ENCODE measurements at regions not wholly inside any gene's neighbourhood (a gene's known extent, or its start where the extent isn't known, plus 50 kb on each side); places are given as distances from the start of the nearest gene placed in this dataset.

DNA sequence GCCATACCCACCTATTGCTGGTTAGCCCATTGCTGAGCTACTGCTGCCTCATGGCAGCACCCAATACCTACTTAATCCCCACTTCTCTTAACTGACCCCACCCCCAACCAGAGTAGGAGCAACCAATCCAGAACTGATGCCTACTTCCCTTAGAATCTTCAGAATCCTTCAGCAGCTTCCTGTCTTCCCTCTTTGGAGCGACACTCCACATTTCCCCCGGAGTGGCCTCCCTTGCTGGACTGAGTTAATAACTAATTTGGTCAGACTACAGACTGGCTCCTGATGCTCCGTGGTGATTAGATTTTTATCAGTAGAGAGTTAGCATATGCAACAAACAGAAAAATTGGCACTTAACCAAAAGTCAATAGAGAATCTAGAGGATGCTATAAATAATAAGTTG, 51.2 kb upstream of the UBR2 start:
- no peak for TF ChIP-seq SNAI2 (CRISPR knock-in tag; IDR thresholded peaks at IDR 0.05)
- TF ChIP-seq, protein P1, sequence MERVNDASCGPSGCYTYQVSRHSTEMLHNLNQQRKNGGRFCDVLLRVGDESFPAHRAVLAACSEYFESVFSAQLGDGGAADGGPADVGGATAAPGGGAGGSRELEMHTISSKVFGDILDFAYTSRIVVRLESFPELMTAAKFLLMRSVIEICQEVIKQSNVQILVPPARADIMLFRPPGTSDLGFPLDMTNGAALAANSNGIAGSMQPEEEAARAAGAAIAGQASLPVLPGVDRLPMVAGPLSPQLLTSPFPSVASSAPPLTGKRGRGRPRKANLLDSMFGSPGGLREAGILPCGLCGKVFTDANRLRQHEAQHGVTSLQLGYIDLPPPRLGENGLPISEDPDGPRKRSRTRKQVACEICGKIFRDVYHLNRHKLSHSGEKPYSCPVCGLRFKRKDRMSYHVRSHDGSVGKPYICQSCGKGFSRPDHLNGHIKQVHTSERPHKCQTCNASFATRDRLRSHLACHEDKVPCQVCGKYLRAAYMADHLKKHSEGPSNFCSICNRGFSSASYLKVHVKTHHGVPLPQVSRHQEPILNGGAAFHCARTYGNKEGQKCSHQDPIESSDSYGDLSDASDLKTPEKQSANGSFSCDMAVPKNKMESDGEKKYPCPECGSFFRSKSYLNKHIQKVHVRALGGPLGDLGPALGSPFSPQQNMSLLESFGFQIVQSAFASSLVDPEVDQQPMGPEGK (CRISPR knock-in tag; IDR thresholded peaks at IDR 0.05; ENCODE audit: borderline replicate concordance), result no peak
- no peak for TF ChIP-seq ZNF70 (CRISPR knock-in tag; IDR thresholded peaks at IDR 0.05)
- no peak for TF ChIP-seq TOX (CRISPR knock-in tag; IDR thresholded peaks at IDR 0.05; ENCODE audit: borderline replicate concordance)
- no peak for TF ChIP-seq ZNF565 (CRISPR knock-in tag; conservative IDR thresholded peaks at IDR 0.05; ENCODE audit: low read depth)
- no peak for TF ChIP-seq ARNTL (CRISPR knock-in tag; IDR thresholded peaks at IDR 0.05; ENCODE audit: borderline replicate concordance, low read depth)
- TF ChIP-seq ZFP30 (CRISPR knock-in tag; IDR thresholded peaks at IDR 0.05), result no peak
- peak; percentile 74 for ATAC-seq

DNA sequence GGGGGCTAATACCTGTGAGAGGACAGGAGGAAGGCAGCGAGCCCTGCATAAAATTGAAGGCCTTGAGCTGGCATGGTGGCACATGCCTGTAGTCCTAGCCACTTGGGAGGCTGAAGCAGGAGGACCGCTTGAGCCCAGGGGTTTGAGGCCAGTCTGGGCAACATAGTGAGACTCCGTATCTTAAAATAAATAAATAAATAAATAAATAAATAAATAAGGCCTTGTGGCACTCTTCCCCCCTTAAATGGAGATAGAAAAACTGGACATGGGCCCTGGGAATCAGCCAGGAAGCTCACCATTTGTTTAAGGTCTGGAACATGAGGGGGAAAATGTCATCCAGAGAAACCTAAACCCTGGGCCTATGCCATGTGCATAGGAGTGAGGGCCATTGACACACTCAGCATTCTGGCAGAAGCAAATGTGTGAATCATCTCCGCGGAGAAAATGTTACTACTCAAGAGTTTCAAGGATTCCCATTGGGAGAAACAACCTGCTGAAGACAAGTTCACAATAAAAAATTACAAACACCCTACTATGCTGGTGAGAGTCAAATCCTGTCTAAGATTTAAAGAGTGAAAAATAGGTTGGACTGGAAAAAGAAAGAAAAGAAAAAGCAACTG, 51.9 kb upstream of the UBR2 start:
- ATAC-seq, result peak; percentile 46
- TF ChIP-seq ZNF70 (CRISPR knock-in tag; IDR thresholded peaks at IDR 0.05), result no peak

DNA sequence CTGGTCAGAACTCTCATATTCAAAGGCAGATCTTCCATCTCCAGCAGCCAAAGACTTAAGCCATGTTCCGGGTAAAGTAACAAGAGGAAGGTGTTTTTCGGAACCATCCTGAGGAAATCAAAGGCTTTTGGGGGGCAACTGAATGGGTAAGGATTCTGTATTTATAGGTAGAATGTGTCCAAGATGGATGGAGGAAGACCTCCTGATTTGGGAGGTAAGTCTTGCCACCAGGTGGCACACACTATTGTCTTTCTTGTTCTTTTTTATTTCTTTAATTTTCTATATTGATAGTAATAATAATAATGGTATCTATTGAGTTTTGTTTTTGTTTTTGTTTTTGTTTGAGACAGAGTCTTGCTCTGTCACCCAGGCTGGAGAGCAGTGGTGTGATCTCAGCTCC, 53.0 kb upstream of the UBR2 start:
- TF ChIP-seq RARB (CRISPR knock-in tag; IDR thresholded peaks at IDR 0.05), result no peak
- no peak for TF ChIP-seq TOX (CRISPR knock-in tag; IDR thresholded peaks at IDR 0.05; ENCODE audit: borderline replicate concordance)
- TF ChIP-seq OSR1 (CRISPR knock-in tag; IDR thresholded peaks at IDR 0.05), result no peak
- TF ChIP-seq ZNF70 (CRISPR knock-in tag; IDR thresholded peaks at IDR 0.05), result no peak
- TF ChIP-seq, protein P2, sequence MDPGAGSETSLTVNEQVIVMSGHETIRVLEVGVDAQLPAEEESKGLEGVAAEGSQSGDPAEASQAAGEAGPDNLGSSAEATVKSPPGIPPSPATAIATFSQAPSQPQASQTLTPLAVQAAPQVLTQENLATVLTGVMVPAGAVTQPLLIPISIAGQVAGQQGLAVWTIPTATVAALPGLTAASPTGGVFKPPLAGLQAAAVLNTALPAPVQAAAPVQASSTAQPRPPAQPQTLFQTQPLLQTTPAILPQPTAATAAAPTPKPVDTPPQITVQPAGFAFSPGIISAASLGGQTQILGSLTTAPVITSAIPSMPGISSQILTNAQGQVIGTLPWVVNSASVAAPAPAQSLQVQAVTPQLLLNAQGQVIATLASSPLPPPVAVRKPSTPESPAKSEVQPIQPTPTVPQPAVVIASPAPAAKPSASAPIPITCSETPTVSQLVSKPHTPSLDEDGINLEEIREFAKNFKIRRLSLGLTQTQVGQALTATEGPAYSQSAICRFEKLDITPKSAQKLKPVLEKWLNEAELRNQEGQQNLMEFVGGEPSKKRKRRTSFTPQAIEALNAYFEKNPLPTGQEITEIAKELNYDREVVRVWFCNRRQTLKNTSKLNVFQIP (CRISPR knock-in tag; IDR thresholded peaks at IDR 0.05; ENCODE audit: borderline replicate concordance, low read depth), result no peak
- no peak for TF ChIP-seq ISL1 (CRISPR knock-in tag; IDR thresholded peaks at IDR 0.05)
- TF ChIP-seq GLIS3 (CRISPR knock-in tag; IDR thresholded peaks at IDR 0.05), result no peak
- TF ChIP-seq, protein P3, sequence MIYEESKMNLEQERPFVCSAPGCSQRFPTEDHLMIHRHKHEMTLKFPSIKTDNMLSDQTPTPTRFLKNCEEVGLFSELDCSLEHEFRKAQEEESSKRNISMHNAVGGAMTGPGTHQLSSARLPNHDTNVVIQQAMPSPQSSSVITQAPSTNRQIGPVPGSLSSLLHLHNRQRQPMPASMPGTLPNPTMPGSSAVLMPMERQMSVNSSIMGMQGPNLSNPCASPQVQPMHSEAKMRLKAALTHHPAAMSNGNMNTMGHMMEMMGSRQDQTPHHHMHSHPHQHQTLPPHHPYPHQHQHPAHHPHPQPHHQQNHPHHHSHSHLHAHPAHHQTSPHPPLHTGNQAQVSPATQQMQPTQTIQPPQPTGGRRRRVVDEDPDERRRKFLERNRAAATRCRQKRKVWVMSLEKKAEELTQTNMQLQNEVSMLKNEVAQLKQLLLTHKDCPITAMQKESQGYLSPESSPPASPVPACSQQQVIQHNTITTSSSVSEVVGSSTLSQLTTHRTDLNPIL (CRISPR knock-in tag; IDR thresholded peaks at IDR 0.05; ENCODE audit: low read depth), result no peak
- TF ChIP-seq, protein P1 (CRISPR knock-in tag; IDR thresholded peaks at IDR 0.05; ENCODE audit: borderline replicate concordance), result no peak
- TF ChIP-seq, protein P4, sequence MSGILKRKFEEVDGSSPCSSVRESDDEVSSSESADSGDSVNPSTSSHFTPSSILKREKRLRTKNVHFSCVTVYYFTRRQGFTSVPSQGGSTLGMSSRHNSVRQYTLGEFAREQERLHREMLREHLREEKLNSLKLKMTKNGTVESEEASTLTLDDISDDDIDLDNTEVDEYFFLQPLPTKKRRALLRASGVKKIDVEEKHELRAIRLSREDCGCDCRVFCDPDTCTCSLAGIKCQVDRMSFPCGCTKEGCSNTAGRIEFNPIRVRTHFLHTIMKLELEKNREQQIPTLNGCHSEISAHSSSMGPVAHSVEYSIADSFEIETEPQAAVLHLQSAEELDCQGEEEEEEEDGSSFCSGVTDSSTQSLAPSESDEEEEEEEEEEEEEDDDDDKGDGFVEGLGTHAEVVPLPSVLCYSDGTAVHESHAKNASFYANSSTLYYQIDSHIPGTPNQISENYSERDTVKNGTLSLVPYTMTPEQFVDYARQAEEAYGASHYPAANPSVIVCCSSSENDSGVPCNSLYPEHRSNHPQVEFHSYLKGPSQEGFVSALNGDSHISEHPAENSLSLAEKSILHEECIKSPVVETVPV (CRISPR knock-in tag; IDR thresholded peaks at IDR 0.05), result no peak

DNA sequence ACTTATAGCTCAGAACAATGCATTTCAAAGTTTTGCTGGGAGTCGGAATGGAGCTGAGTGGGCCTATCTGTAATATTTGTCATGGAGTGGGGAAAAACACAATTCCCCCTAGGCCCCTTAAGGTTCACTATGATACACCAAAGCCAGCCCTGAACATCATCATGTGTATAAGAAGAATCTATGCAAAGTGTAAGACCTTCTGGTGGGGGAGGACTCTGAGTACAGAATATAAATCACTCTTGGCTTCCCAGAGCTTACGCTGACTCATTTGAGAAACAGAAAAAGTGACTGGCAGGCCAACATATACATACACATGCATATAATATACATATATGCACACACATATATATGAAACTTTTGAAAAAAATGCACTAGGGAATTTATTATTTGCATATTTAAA, 54.1 kb upstream of the UBR2 start:
- no peak for TF ChIP-seq RARB (CRISPR knock-in tag; IDR thresholded peaks at IDR 0.05)
- TF ChIP-seq, protein P2 (CRISPR knock-in tag; IDR thresholded peaks at IDR 0.05; ENCODE audit: borderline replicate concordance, low read depth), result no peak
- TF ChIP-seq OSR1 (CRISPR knock-in tag; IDR thresholded peaks at IDR 0.05), result no peak
- TF ChIP-seq, protein P5, sequence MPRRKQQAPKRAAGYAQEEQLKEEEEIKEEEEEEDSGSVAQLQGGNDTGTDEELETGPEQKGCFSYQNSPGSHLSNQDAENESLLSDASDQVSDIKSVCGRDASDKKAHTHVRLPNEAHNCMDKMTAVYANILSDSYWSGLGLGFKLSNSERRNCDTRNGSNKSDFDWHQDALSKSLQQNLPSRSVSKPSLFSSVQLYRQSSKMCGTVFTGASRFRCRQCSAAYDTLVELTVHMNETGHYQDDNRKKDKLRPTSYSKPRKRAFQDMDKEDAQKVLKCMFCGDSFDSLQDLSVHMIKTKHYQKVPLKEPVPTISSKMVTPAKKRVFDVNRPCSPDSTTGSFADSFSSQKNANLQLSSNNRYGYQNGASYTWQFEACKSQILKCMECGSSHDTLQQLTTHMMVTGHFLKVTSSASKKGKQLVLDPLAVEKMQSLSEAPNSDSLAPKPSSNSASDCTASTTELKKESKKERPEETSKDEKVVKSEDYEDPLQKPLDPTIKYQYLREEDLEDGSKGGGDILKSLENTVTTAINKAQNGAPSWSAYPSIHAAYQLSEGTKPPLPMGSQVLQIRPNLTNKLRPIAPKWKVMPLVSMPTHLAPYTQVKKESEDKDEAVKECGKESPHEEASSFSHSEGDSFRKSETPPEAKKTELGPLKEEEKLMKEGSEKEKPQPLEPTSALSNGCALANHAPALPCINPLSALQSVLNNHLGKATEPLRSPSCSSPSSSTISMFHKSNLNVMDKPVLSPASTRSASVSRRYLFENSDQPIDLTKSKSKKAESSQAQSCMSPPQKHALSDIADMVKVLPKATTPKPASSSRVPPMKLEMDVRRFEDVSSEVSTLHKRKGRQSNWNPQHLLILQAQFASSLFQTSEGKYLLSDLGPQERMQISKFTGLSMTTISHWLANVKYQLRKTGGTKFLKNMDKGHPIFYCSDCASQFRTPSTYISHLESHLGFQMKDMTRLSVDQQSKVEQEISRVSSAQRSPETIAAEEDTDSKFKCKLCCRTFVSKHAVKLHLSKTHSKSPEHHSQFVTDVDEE (CRISPR knock-in tag; IDR thresholded peaks at IDR 0.05), result no peak
- TF ChIP-seq ZNF70 (CRISPR knock-in tag; IDR thresholded peaks at IDR 0.05), result no peak
- TF ChIP-seq TCF4 (CRISPR knock-in tag; IDR thresholded peaks at IDR 0.05; ENCODE audit: borderline replicate concordance), result no peak
- TF ChIP-seq, protein P1 (CRISPR knock-in tag; IDR thresholded peaks at IDR 0.05; ENCODE audit: borderline replicate concordance), result no peak
- no peak for TF ChIP-seq ESRRG (CRISPR knock-in tag; IDR thresholded peaks at IDR 0.05)
- TF ChIP-seq SNAI2 (CRISPR knock-in tag; IDR thresholded peaks at IDR 0.05), result no peak
- TF ChIP-seq PPARA (CRISPR knock-in tag; IDR thresholded peaks at IDR 0.05; ENCODE audit: borderline replicate concordance), result no peak
- ATAC-seq, result no peak

More for the DNA sequence above, 53.0 kb upstream of the UBR2 start:
- no peak for ATAC-seq
